ENCODE measurements at regions not wholly inside any gene's neighbourhood (a gene's known extent, or its start where the extent isn't known, plus 50 kb on each side); places are given as distances from the start of the nearest gene placed in this dataset.

DNA sequence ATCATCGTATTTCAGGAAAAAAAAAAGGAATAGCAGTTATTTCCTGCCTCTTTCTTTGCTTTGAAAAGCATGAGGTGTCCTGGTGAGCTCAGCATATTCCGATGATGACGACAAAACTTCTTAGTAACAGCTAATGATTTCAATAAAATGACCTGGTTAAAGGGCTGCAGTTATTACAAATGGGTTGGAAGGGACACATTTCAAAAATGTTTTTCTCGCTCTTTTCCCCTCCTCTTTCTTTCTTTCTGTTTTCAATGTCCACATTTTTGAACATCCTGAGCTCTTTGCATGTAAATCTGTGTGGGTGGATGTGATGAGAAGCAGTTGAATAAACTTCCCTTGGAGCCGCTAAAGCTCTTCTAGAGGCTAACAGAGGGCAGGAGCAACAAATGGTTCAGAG lies 186.8 kb upstream of the SLC27A6 start:
- no peak overlapping the region for H3K4me3 ChIP-seq (ENCODE audit: low read depth, low read length)
- TF ChIP-seq CTCF (IDR thresholded peaks at IDR 0.05; ENCODE audit: low read depth, low read length): no peak

DNA sequence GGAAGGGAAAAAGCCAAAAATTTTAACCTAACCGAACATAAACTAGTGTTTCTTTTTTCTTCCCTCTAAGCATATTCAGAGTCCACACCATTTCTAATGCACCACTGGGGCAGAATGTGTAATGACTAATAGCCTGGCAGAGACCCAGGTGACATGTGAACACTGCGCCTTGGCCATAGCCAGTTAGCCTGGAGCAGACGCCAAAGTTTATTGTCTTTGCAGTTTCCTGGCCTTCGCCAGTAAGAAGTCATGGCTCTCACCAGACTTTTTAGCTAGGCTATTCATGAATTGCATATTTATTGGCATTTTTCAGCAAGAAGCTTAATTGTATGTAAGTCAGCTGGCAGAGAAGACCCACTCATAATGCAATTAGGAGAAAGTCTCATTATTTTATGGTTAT lies 182.8 kb upstream of the SLC27A6 start:
- no peak for TF ChIP-seq CTCF (IDR thresholded peaks at IDR 0.05; ENCODE audit: low read depth, low read length)
- H3K4me3 ChIP-seq (ENCODE audit: low read depth, low read length): no peak overlapping the region

GRCh38 chr5:128784726-128785125 lies 180.6 kb upstream of the SLC27A6 start:
- TF ChIP-seq CTCF (IDR thresholded peaks at IDR 0.05; ENCODE audit: low read depth, low read length): no peak
- H3K4me3 ChIP-seq (ENCODE audit: low read depth, low read length): no peak overlapping the region

DNA sequence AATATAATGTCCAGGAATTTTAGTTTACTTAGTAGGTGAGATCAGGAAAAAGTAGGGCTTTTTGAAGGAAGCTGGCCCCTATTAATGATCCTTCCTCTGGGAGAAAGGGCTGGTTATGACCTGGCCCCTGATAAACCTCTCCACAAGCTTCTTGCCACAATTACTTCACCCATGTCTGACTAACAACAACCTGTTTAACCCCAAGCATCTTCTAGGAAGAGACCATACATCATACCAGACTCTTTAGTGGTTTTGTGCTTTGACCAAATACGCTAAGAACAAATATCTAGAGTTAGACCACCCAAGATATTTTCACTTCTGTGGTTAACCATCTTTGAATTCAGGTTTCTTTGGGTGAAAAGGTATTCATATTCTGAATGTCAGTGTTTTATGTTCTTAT lies 174.0 kb upstream of the SLC27A6 start:
- H3K4me3 ChIP-seq (ENCODE audit: low read depth, low read length): no peak overlapping the region
- no peak for TF ChIP-seq CTCF (IDR thresholded peaks at IDR 0.05; ENCODE audit: low read depth, low read length)

DNA sequence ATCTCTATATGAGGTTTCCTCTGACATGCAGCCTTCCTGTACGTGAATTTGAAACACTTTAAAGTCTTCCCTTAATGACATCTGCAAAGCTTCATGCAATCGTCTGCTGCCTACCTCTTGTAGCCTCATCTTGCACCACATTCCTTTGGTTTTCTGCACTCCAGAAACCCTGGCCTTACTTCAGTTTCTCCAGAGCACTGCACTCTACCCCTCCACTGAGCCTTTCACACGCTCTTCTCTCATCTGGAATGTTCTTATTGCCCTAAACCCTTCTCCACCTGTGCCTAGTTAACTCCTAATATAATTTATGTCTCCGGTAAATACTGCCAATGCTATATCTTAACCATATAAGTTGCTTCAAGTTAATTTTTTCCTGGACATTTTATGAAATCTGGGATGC lies 168.8 kb upstream of the SLC27A6 start:
- no peak overlapping the region for H3K4me3 ChIP-seq (ENCODE audit: low read depth, low read length)
- no peak for TF ChIP-seq CTCF (IDR thresholded peaks at IDR 0.05; ENCODE audit: low read depth, low read length)

DNA sequence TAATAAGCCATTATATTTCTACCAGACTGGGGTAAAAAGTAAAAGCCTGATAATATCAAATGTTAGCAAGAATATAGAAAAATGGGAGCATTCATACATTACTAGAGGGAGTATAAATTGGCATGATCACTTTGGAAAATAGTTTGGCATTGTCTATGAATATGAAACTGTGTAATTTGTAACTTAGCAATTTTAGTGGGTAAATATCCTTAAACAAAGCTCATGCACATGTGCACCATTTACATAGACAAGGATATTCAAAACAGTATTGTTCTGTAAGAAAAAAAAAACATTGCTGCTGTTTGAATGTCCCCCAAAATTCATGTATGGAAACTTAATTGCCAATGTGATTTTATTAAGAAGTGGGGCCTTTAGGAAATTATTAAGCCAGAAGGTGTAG lies 166.4 kb upstream of the SLC27A6 start:
- H3K4me3 ChIP-seq (ENCODE audit: low read depth, low read length): no peak overlapping the region
- no peak for TF ChIP-seq CTCF (IDR thresholded peaks at IDR 0.05; ENCODE audit: low read depth, low read length)

DNA sequence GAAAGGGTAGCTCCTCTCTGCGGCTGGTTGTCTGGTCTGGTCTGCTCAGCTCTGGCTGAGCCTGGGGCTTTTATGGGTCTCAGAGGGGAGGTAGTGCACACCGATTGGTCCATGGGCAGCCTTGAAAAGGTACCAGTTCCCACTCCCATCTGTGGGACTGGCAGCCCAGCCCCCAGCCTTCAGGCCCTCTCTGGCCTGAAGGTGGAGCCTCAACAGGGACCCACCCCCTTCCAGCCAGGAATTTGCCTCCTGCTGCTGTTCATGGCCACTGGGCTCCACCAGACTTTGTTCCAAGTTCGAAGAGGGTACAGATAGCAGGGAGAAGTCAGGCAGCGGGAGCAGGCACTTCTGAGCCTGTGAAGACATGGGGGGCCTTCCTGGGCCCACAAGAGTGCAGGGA lies 165.3 kb upstream of the SLC27A6 start:
- no peak overlapping the region for H3K4me3 ChIP-seq (ENCODE audit: low read depth, low read length)
- TF ChIP-seq CTCF (IDR thresholded peaks at IDR 0.05; ENCODE audit: low read depth, low read length): no peak
